Bronchial epithelial cell (primary cell): ENCODE measurements at regions not wholly inside any gene's neighbourhood (a gene's known extent, or its start where the extent isn't known, plus 50 kb on each side); places are given as distances from the start of the nearest gene placed in this dataset.

Source experiments
- DNase-seq: peaks from one replicate; pipeline ENCODE4 v3.0.0-alpha.2; 2010; ENCODE audit warnings: low read depth
- FAIRE-seq: peaks from 2 replicates; lab custom pipeline; 2011; peaks lifted over from hg19 to GRCh38; lab: Jason Lieb, UNC
- H3K27me3 ChIP-seq: 2 replicates; pipeline ENCODE4 v1.5.1; 2011; ENCODE audit warnings: low read length; ENCODE audit not compliant: control insufficient read depth, insufficient read depth
- H3K36me3 ChIP-seq: 2 replicates; pipeline ENCODE4 v1.5.1; 2011; ENCODE audit warnings: low read length; ENCODE audit not compliant: control insufficient read depth, insufficient read depth
- H3K4me3 ChIP-seq: 2 replicates; pipeline ENCODE4 v1.5.1; 2011; ENCODE audit warnings: mild to moderate bottlenecking, low read depth, low read length, control low read depth
- TF ChIP-seq, protein P1 (sequence below): IDR thresholded peaks from 2 replicates; pipeline ENCODE4 v1.5.1; 2011; ENCODE audit warnings: mild to moderate bottlenecking, moderate library complexity, low read length, control low read depth, inconsistent platforms; ENCODE audit not compliant: insufficient read depth, severe bottlenecking

DNA sequence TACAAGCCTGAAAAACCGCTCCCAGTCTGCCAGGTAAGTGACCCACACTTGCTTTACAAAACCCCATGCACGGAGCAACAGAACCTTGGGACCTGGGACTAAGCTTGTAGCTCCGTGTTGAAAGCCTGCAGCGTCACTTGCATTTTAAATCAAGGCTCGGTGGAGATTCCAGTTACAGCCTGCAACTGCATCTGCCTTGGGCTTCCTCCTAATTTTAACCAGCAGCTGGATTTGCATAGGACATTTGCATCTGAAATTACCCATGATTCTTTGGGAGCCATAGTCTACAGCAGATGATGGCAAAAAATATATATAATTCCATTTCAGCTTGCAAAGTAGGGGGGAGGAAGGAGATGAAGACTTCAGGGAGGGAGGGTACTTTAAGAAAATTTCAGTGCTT, 62.4 kb upstream of the IGSF21 start:
- no peak for FAIRE-seq
- DNase-seq, result no peak
- Histone ChIP-seq H3K36me3 (no peaks in the 10 kb centered on the region), H3K27me3 (no peaks in the 10 kb centered on the region), H3K4me3 (no peak overlapping the region)
- TF ChIP-seq, protein P1, sequence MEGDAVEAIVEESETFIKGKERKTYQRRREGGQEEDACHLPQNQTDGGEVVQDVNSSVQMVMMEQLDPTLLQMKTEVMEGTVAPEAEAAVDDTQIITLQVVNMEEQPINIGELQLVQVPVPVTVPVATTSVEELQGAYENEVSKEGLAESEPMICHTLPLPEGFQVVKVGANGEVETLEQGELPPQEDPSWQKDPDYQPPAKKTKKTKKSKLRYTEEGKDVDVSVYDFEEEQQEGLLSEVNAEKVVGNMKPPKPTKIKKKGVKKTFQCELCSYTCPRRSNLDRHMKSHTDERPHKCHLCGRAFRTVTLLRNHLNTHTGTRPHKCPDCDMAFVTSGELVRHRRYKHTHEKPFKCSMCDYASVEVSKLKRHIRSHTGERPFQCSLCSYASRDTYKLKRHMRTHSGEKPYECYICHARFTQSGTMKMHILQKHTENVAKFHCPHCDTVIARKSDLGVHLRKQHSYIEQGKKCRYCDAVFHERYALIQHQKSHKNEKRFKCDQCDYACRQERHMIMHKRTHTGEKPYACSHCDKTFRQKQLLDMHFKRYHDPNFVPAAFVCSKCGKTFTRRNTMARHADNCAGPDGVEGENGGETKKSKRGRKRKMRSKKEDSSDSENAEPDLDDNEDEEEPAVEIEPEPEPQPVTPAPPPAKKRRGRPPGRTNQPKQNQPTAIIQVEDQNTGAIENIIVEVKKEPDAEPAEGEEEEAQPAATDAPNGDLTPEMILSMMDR, result no peak

DNA sequence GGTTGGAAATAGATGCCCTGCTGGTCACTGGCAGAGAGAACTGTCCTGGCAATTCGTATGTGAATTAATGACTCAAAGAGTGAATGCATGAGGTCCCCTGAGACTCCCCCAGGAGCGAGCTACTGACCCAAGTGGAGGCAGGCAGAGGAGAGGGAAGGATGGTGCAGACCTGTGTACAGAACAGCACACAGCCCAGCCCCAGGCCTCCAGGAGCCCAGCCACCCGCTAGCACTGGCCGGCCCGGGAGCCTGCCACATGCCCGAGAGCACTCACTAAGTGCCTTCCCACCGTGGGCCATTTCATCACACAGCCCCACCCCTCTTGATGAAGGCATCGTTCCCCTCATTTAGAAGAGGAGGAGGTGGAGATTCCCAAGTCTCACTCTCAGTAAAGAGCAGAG, 62.0 kb upstream of the IGSF21 start:
- FAIRE-seq (no peak), DNase-seq (no peak)
- Histone ChIP-seq H3K27me3 (no peaks in the 10 kb centered on the region), H3K4me3 (no peak overlapping the region), H3K36me3 (no peaks in the 10 kb centered on the region)
- TF ChIP-seq, protein P1, result no peak

DNA sequence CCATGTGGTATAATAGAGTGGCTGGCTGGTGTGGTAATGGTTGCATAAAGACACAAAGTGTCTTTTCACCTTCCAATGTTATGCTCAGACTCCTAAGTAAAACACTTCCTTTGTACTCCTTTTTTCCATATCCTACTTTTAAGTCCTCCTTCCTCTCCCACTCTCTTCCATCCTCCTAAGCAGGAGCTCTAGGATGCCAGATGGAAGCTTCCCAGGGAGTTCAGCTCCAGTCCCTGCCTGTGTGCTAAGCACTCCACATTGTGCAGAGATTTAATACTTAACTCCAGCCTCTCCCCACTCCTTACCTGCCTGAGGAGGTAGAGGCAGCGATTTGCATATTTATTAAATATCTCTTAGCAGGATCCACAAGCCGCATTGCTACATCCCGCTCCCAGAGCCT, 60.5 kb upstream of the IGSF21 start:
- no peak for DNase-seq
- H3K27me3 ChIP-seq, result no peaks in the 10 kb centered on the region
- no peak overlapping the region for H3K4me3 ChIP-seq
- TF ChIP-seq, protein P1, result no peak
- no peaks in the 10 kb centered on the region for H3K36me3 ChIP-seq
- FAIRE-seq, result no peak

DNA sequence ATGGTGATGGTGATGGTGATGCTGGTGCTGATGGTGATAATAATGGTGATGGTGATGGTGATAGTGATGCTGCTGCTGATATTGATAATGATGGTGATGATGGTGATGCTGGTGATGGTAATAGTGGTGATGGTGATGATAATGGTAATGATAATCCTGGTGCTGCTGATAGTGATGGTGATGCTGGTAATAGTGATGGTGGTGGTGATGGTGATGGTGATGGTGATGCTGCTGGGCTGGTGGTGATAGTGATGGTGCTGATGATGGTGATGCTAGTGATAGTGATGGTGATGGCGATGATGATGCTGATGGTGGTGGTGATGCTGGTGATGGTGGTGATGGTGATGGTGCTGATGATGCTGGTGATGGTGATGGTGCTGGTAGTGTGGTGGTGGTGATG, 58.4 kb upstream of the IGSF21 start:
- FAIRE-seq, result no peak
- no peak overlapping the region for H3K4me3 ChIP-seq

DNA sequence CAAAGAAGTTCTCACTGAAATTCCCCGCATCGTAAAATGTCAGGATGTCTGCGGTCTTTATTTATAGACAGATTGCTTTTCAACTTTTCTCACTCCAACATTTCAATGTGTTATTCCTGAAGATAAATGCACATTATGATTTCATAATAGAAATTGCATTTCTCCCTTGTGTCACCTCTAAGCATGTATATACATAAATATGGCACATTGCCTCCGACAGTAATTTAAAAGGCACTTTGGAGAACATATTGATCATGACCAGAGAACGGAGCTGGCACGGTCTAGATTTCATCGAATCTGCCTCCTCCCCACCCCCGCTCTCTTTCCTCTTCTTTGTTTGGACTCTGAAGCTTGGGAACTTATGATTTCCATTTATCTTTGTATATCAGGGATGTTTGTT, 54.9 kb upstream of the IGSF21 start:
- FAIRE-seq (no peak), DNase-seq (no peak)
- H3K27me3 ChIP-seq, result no peaks in the 10 kb centered on the region
- no peak overlapping the region for H3K4me3 ChIP-seq
- TF ChIP-seq, protein P1, result no peak
- H3K36me3 ChIP-seq, result no peaks in the 10 kb centered on the region

More for the DNA sequence above, 58.4 kb upstream of the IGSF21 start:
- DNase-seq, result no peak
- TF ChIP-seq, protein P1, result no peak
- no peaks in the 10 kb centered on the region for H3K36me3 ChIP-seq
- no peaks in the 10 kb centered on the region for H3K27me3 ChIP-seq

DNA sequence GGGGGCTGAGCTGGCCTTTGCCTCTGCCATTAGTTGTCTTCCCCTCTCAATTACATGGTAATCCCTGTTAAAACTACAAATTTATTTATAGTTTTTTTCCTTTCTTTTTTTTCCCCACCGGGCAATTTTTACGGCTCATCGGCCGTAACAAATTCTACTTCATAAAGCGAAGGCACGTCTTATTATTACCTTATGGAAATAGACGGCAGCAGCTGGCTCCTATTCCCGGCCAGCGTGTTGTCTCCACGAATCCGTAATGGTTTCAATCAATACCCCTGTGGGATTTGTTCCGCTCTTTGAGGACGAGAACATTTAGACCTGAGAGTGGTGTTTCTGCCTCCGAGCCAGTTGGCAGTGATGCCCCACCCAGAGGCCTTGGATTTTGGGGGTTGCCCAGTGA, 52.4 kb upstream of the IGSF21 start:
- FAIRE-seq (no peak), DNase-seq (no peak)
- TF ChIP-seq, protein P1, result no peak
- Histone ChIP-seq H3K36me3 (no peaks in the 10 kb centered on the region), H3K27me3 (no peaks in the 10 kb centered on the region), H3K4me3 (no peak overlapping the region)
